Right lobe of liver (tissue), 6 donors: ENCODE measurements at regions not wholly inside any gene's neighbourhood (a gene's known extent, or its start where the extent isn't known, plus 50 kb on each side); places are given as distances from the start of the nearest gene placed in this dataset.

Source experiments
- ATAC-seq, 4 donors: fragments of 200-7000 bp; cut with Tn5 transposase; one replicate each; pipeline ENCODE4 v1.9.1; 2020; ENCODE audit warnings: mild to moderate bottlenecking in 4 of 4, moderate library complexity in 4 of 4
- DNase-seq, 3 donors: peaks; one replicate each; pipeline ENCODE4 v3.0.0-alpha.2; 2020
- H3K27ac ChIP-seq, 3 donors: fragments of 200-600 bp; one replicate each; pipeline ENCODE4 v1.8.0; 2022
- H3K27me3 ChIP-seq, 2 donors: fragments of 200-600 bp; one replicate each; pipeline ENCODE4 v1.8.0; 2022
- H3K36me3 ChIP-seq, 4 donors: fragments of 200-600 bp; sonication (generic) in 1 of 4; one replicate each; pipeline versions ENCODE4 v1.5.1 to v1.8.0; 2017 to 2022; ENCODE audit warnings: control low read depth in 1 of 4
- H3K4me1 ChIP-seq, 4 donors: fragments of 200-600 bp; sonication (generic) in 1 of 4; one replicate each; pipeline versions ENCODE4 v1.5.1 to v1.8.0; 2017 to 2022; ENCODE audit warnings: control low read depth in 1 of 4
- H3K4me3 ChIP-seq, 3 donors: fragments of 200-600 bp; one replicate each; pipeline ENCODE4 v1.8.0; 2022
- H3K9me3 ChIP-seq, 4 donors: fragments of 200-600 bp; sonication (generic) in 1 of 4; one replicate each; pipeline versions ENCODE4 v1.5.1 to v1.8.0; 2017 to 2022; ENCODE audit warnings: control low read depth in 1 of 4
- CTCF ChIP-seq, 4 donors: fragments of 200-600 bp in 3 of 4; fragments of 450-650 bp in 1 of 4; IDR thresholded peaks; one replicate each; pipeline versions ENCODE4 v1.5.1 to v1.8.0; 2016 to 2022; ENCODE audit warnings: antibody characterized with exemption in 4 of 4, mild to moderate bottlenecking in 2 of 4
- POLR2A ChIP-seq: fragments of 450-650 bp; IDR thresholded peaks from one replicate; pipeline ENCODE4 v1.6.1; 2017; ENCODE audit warnings: antibody characterized with exemption, mild to moderate bottlenecking
- WGBS: methylation state at CpG from one replicate; pipeline ENCODE4 v1.1.6; 2018; ENCODE audit warnings: low coverage, low lambda C conversion rate; ENCODE audit not compliant: insufficient coverage; ENCODE audit errors: missing lambda C conversion rate; 5-methylcytosine and 5-hydroxymethylcytosine counted together
- intact Hi-C, 2 donors: fragments of 100-400 bp; cut with DNase I; formaldehyde crosslinking; loops; one replicate each; pipeline versions ENCODE4 v1.11.2 to v1.14.1; 2022
- donor health status: DM: no; HTN: yes; CAD: no.
- donor health status: DM: no; HTN: no; CAD: no.
- donor health status: DM: no; HTN: no; CAD: no.
- donor health status: DM: no; HTN: yes; CAD: no.
- donor health status: DM: no; HTN: yes; CAD: no.

- no peak for ATAC-seq
- 33% methylated on average over 1 of the region's 1 CpG for WGBS
- no peak for TF ChIP-seq POLR2A
- no peak for TF ChIP-seq CTCF (IDR thresholded peaks at IDR 0.05)
- H3K27ac ChIP-seq: no peak overlapping the region
- H3K27me3 ChIP-seq: no peaks in the 10 kb centered on the region
- no peak for DNase-seq
- no peaks in the 10 kb centered on the region for H3K36me3 ChIP-seq
- no peak overlapping the region for H3K4me3 ChIP-seq
- intact Hi-C loops: no loop called here
- no peaks in the 10 kb centered on the region for H3K4me1 ChIP-seq
- no peaks in the 10 kb centered on the region for H3K9me3 ChIP-seq
These were observed 597.0 kb downstream of the ETNK1 start for GRCh38 chr12:23221926-23222325.

- TF ChIP-seq CTCF (IDR thresholded peaks at IDR 0.05) (no peak), POLR2A (no peak)
- ATAC-seq: no peak
- WGBS: 69% methylated on average over 3 of the region's 3 CpGs
These were observed 597.8 kb downstream of the ETNK1 start for GRCh38 chr12:23222801-23223200.

GRCh38 chr12:23228101-23228500 lies 603.1 kb downstream of the ETNK1 start:
- WGBS: 48% methylated on average over 2 of the region's 2 CpGs
- ATAC-seq: no peak

More at GRCh38 chr12:23222801-23223200, 597.8 kb downstream of the ETNK1 start:
- no peaks in the 10 kb centered on the region for H3K9me3 ChIP-seq
- H3K27me3 ChIP-seq: no peaks in the 10 kb centered on the region
- H3K36me3 ChIP-seq: no peaks in the 10 kb centered on the region
- no peaks in the 10 kb centered on the region for H3K4me1 ChIP-seq
- DNase-seq: no peak
- intact Hi-C loops: no loop called here
- H3K4me3 ChIP-seq: no peak overlapping the region
- no peak overlapping the region for H3K27ac ChIP-seq

DNA sequence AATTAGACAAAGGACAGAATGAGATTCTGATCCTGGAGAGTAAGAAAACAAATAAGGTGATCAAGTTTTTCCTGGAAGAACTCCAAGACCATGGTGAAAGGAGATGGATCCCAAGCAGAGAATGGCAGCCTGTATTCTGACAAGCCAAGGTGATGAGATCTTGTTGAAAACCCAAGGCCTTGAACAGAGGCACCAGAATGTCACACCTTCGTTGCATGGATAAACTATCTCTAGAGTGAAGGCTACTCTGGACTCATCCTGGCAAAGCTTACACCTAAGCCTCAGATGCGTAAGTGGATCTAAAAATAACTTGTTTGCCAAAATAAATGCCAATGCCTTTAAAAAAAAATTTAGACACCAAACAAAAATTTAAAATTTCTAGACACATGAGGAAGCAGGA lies 605.9 kb downstream of the ETNK1 start:
- H3K27ac ChIP-seq: no peak overlapping the region
- H3K4me1 ChIP-seq: no peaks in the 10 kb centered on the region
- H3K4me3 ChIP-seq: no peak overlapping the region
- H3K27me3 ChIP-seq: no peaks in the 10 kb centered on the region
- DNase-seq: no peak
- H3K9me3 ChIP-seq: no peaks in the 10 kb centered on the region
- TF ChIP-seq POLR2A (no peak), CTCF (IDR thresholded peaks at IDR 0.05) (no peak)
- ATAC-seq: no peak
- H3K36me3 ChIP-seq: no peaks in the 10 kb centered on the region
- 66% methylated on average over 2 of the region's 2 CpGs for WGBS
- intact Hi-C loops: no loop called here

More at GRCh38 chr12:23228101-23228500, 603.1 kb downstream of the ETNK1 start:
- TF ChIP-seq CTCF (IDR thresholded peaks at IDR 0.05): no peak
- TF ChIP-seq POLR2A: no peak
- H3K36me3 ChIP-seq: no peaks in the 10 kb centered on the region
- no peaks in the 10 kb centered on the region for H3K27me3 ChIP-seq
- intact Hi-C loops: no loop called here
- no peak for DNase-seq
- H3K4me3 ChIP-seq: no peak overlapping the region
- H3K9me3 ChIP-seq: no peaks in the 10 kb centered on the region
- no peak overlapping the region for H3K27ac ChIP-seq
- H3K4me1 ChIP-seq: no peaks in the 10 kb centered on the region
